GM18517 (cell line): ENCODE measurements at regions not wholly inside any gene's neighbourhood (a gene's known extent, or its start where the extent isn't known, plus 50 kb on each side); places are given as distances from the start of the nearest gene placed in this dataset.

Source experiments
- ATAC-seq: cut with Tn5 transposase; IDR thresholded peaks from one replicate; pipeline ENCODE4 v1.9.1; 2021; ENCODE audit warnings: mild to moderate bottlenecking, moderate library complexity; ENCODE audit not compliant: unreplicated experiment

GRCh38 chr5:56466136-56466816, 233.1 kb upstream of the ANKRD55 start:
- ATAC-seq: no peak

DNA sequence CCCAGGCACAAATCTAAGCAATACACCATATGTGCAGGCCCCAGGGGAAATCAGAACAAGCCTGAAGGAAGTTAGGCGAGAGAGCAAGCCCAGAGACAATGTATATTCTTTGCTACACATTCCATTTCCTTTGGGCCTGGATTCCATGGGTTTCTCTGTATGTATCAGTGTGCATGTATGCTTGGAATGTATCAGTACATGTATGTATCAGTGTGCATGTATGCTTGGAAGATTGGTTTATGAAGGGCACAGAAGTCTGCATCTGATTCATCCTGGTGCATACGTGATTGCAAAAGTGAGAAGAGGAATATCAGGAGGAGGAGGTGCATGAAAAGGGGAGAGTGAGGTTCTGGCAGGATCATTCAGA, 232.6 kb upstream of the ANKRD55 start:
- ATAC-seq: no peak

- no peak for ATAC-seq
These were observed 232.0 kb upstream of the ANKRD55 start for GRCh38 chr5:56464935-56465768.

DNA sequence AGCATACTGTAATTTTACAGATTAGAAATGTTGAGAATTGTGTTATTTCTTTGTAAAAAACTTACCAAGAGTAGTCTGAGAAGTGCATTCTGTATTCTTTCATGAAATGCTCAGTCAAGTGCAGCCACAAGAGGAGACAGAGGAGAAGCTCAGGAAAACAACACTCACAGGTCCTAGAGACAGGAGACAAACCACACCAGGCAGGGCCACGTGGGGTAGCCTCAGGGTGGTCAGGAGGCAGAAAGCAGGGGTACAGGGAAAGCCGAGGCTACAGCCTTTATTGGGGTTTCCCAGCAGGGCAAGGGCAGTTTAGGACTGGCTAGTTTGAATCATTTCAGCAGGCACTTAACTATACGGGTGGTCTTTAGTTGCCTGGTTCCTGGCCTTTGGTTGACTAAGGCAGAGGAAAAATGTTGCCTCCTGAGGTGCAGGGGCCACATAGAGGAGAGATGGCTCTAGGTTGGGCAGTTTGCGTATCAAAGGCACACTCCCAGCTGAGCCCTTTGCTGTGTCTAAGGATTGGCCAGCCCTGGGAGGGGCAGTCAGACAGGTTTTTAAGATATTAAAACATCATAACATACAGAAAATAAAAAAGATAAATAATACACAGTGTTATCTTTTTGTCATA, 230.9 kb upstream of the ANKRD55 start:
- ATAC-seq: no peak

- ATAC-seq: no peak
These were observed 228.5 kb upstream of the ANKRD55 start for GRCh38 chr5:56461584-56461983.

DNA sequence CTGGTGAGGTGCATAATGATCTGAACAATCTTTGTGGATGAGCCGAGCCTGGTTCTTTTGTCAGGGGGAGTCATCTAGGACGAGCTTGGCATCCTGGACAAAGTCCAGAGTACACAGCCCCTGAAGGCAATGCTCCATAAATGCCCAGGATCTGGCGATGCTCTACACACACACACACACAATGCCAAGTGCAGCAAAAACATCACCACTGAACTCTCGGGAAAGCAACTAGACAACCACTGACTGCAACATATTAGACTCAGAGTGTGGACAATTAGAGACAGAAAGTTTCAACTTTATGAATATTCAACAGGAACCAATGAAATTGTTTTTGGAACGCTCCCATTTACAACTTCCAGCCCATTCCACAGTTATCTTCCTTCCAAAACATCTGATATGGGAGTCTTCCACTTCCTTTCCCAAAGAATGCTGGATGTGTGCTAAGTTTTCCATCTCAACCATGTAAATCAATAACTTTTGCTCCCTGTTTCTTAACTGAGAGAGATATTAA, 227.6 kb upstream of the ANKRD55 start:
- no peak for ATAC-seq

DNA sequence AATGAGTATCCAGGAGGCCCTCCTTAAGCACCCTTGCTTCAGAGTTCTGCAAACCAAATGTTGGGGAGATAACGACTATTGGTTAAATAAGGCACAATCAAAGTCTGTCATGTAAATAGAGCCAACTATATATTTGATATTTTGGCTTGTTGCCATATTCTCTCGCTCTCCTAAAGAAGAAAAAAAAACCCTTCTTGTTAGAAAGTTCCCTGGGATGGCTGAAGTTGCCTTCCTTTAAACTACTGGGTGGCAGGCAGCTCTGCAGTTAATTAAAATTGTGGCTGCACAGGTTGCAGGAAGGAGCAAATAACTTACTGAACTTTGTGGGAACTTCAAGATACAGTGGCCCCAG, 227.0 kb upstream of the ANKRD55 start:
- no peak for ATAC-seq

GRCh38 chr5:56459394-56460194, 226.5 kb upstream of the ANKRD55 start:
- no peak for ATAC-seq

GRCh38 chr5:56457887-56458812, 225.0 kb upstream of the ANKRD55 start:
- no peak for ATAC-seq

- ATAC-seq: no peak
These were observed 222.9 kb upstream of the ANKRD55 start for GRCh38 chr5:56456002-56456401.

DNA sequence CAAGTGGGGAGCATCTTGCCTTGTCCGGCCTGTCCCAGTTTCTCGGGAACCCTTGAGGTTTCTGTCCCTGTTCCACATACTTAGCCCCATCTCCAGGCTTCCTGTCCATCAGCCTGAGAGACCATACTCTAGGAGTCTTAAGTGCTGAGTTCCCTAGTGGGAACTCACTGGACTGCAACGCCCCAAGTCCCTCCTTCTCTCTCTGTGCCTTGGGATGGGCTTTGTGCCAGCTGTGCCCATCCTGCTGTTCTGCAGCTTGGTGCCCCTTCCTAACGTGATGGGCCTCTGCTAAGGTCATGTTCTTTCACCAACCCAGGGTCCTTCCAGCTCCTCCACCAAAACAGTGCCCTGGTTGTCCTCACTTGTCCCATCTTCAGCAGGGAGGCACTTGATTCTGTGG, 222.3 kb upstream of the ANKRD55 start:
- no peak for ATAC-seq

GRCh38 chr5:56454219-56454862, 221.2 kb upstream of the ANKRD55 start:
- no peak for ATAC-seq

DNA sequence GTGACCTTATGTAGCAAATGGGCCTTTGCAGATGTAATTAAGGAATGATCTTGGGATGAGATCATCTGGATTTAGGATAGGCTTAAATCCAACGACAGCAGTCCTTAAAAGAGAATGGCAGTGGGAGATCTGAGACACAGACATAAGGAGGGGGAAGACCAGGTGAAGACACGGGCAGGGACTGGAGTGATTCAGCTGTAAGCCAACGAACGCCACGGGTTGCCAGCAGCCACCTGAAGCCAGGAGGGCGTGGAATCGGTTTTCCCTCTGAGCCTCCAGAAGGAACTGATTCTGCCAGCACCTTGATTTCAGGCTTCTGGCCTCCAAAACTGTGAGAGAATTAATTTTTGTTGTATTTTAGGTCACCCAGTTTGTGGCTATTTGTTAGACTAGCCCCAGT, 218.6 kb upstream of the ANKRD55 start:
- no peak for ATAC-seq

- ATAC-seq: no peak
These were observed 217.6 kb upstream of the ANKRD55 start for GRCh38 chr5:56450766-56451165.

- ATAC-seq: no peak
These were observed 216.0 kb upstream of the ANKRD55 start for GRCh38 chr5:56449071-56449640.

DNA sequence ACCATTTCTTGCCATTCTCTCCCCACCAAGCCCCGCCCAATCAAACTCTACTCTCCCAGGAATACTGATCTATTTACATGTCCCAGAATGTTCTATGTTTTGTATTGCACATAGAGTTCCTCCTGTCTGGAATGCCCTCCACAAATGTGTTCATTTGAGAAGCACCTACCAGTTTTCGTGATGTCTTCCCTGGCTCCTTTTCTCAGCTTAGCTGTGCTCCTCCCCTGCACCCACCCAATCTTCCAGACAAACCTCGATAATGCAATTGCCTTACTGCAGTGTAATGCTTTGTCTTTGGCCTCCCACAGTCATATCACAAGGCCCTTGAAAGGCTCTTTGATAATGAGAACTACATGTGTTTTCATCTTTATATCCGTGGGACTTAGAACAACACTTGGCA, 214.5 kb upstream of the ANKRD55 start:
- no peak for ATAC-seq

- no peak for ATAC-seq
These were observed 214.1 kb upstream of the ANKRD55 start for GRCh38 chr5:56447232-56447631.

DNA sequence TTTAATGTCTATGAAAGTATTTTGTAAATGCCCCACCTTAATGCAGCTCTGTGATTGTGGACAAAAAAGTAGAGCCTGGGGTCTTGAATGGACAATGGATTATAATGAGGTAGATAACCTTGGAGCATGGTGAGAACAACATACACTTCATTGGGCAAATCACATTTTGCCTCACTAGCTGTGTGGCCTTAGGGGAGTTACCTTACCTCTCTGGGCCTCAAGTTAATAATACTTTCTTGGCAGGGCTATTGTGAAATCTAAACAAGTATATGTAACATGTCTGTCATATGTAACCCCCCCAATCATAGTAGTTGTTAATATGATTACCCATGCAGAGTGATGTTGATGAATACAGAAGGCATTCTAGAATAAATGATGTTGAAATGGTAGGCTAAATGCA, 213.6 kb upstream of the ANKRD55 start:
- ATAC-seq: no peak

GRCh38 chr5:56443826-56444225, 210.7 kb upstream of the ANKRD55 start:
- ATAC-seq: no peak
